Parathyroid adenoma (tissue), 2 donors: ENCODE measurements at regions not wholly inside any gene's neighbourhood (a gene's known extent, or its start where the extent isn't known, plus 50 kb on each side); places are given as distances from the start of the nearest gene placed in this dataset.

ENCODE experiments used
- H2AFZ ChIP-seq: fragments of 300-600 bp; sonication (generic); one replicate; pipeline ENCODE4 v1.7.0; 2017; ENCODE audit warnings: antibody characterized with exemption, mild to moderate bottlenecking
- H3K27ac ChIP-seq: fragments of 300-600 bp; sonication (generic); one replicate; pipeline ENCODE4 v1.7.0; 2017
- H3K27me3 ChIP-seq: fragments of 300-600 bp; sonication (generic); one replicate; pipeline ENCODE4 v1.7.0; 2017; ENCODE audit warnings: low read length; ENCODE audit not compliant: control insufficient read depth, insufficient read depth
- H3K36me3 ChIP-seq: fragments of 300-600 bp; sonication (generic); one replicate; pipeline ENCODE4 v1.7.0; 2017; ENCODE audit warnings: low read length; ENCODE audit not compliant: control insufficient read depth, insufficient read depth
- H3K4me1 ChIP-seq: fragments of 300-600 bp; sonication (generic); one replicate; pipeline ENCODE4 v1.7.0; 2017; ENCODE audit warnings: control low read depth
- H3K4me2 ChIP-seq: fragments of 300-600 bp; sonication (generic); one replicate; pipeline ENCODE4 v1.7.0; 2017; ENCODE audit warnings: low read length
- H3K4me3 ChIP-seq: fragments of 300-600 bp; sonication (generic); one replicate; pipeline ENCODE4 v1.7.0; 2017; ENCODE audit warnings: low read depth, low read length
- H3K79me2 ChIP-seq: fragments of 300-600 bp; sonication (generic); one replicate; pipeline ENCODE4 v1.7.0; 2017; ENCODE audit warnings: control low read depth
- H3K9ac ChIP-seq: fragments of 300-600 bp; sonication (generic); one replicate; pipeline ENCODE4 v1.7.0; 2017; ENCODE audit warnings: mild to moderate bottlenecking
- H3K9me3 ChIP-seq: fragments of 300-600 bp; sonication (generic); one replicate; pipeline ENCODE4 v1.7.0; 2017; ENCODE audit warnings: low read length; ENCODE audit not compliant: control insufficient read depth
- CTCF ChIP-seq: fragments of 300-600 bp; sonication (generic); IDR thresholded peaks from one replicate; pipeline ENCODE4 v1.7.0; 2017; ENCODE audit warnings: antibody characterized with exemption, mild to moderate bottlenecking
- donor health status: primary hyperparathyroidism.

GRCh38 chr2:198314559-198315153 is 510.3 kb downstream of the PLCL1 start:
- no peaks in the 10 kb centered on the region for H3K79me2 ChIP-seq
- H3K9ac ChIP-seq = no peak overlapping the region
- no peak overlapping the region for H3K4me3 ChIP-seq
- H3K27ac ChIP-seq = no peak overlapping the region
- no peaks in the 10 kb centered on the region for H3K36me3 ChIP-seq
- no peaks in the 10 kb centered on the region for H3K9me3 ChIP-seq
- H3K4me2 ChIP-seq = no peak overlapping the region
- H3K4me1 ChIP-seq = no peaks in the 10 kb centered on the region
- H2AFZ ChIP-seq = no peak overlapping the region
- H3K27me3 ChIP-seq = no peaks in the 10 kb centered on the region
- TF ChIP-seq CTCF = peak; percentile 42

- H3K79me2 ChIP-seq = no peaks in the 10 kb centered on the region
- no peak overlapping the region for H3K4me3 ChIP-seq
- H3K4me2 ChIP-seq = no peak overlapping the region
- H3K9ac ChIP-seq = no peak overlapping the region
- H3K27me3 ChIP-seq = no peaks in the 10 kb centered on the region
- H3K36me3 ChIP-seq = no peaks in the 10 kb centered on the region
- H2AFZ ChIP-seq = no peak overlapping the region
- no peaks in the 10 kb centered on the region for H3K4me1 ChIP-seq
- H3K27ac ChIP-seq = no peak overlapping the region
- TF ChIP-seq CTCF = no peak
- no peaks in the 10 kb centered on the region for H3K9me3 ChIP-seq
Measured at GRCh38 chr2:198312596-198313483, 508.4 kb downstream of the PLCL1 start.

GRCh38 chr2:198311020-198311419 is 506.6 kb downstream of the PLCL1 start:
- no peaks in the 10 kb centered on the region for H3K36me3 ChIP-seq
- H3K9ac ChIP-seq = no peak overlapping the region
- no peaks in the 10 kb centered on the region for H3K9me3 ChIP-seq
- no peaks in the 10 kb centered on the region for H3K27me3 ChIP-seq
- no peak overlapping the region for H2AFZ ChIP-seq
- no peak overlapping the region for H3K27ac ChIP-seq
- no peaks in the 10 kb centered on the region for H3K79me2 ChIP-seq
- H3K4me3 ChIP-seq = no peak overlapping the region
- H3K4me1 ChIP-seq = no peaks in the 10 kb centered on the region
- no peak overlapping the region for H3K4me2 ChIP-seq
- TF ChIP-seq CTCF = no peak

GRCh38 chr2:198309673-198310280 is 505.4 kb downstream of the PLCL1 start:
- no peaks in the 10 kb centered on the region for H3K4me1 ChIP-seq
- H3K9ac ChIP-seq = no peak overlapping the region
- H3K36me3 ChIP-seq = no peaks in the 10 kb centered on the region
- no peak overlapping the region for H3K4me2 ChIP-seq
- H3K4me3 ChIP-seq = no peak overlapping the region
- no peaks in the 10 kb centered on the region for H3K9me3 ChIP-seq
- no peak overlapping the region for H2AFZ ChIP-seq
- no peaks in the 10 kb centered on the region for H3K79me2 ChIP-seq
- no peak overlapping the region for H3K27ac ChIP-seq
- peak; percentile 80 for TF ChIP-seq CTCF
- no peaks in the 10 kb centered on the region for H3K27me3 ChIP-seq
